ENCODE measurements at regions not wholly inside any gene's neighbourhood (a gene's known extent, or its start where the extent isn't known, plus 50 kb on each side); places are given as distances from the start of the nearest gene placed in this dataset.

DNA sequence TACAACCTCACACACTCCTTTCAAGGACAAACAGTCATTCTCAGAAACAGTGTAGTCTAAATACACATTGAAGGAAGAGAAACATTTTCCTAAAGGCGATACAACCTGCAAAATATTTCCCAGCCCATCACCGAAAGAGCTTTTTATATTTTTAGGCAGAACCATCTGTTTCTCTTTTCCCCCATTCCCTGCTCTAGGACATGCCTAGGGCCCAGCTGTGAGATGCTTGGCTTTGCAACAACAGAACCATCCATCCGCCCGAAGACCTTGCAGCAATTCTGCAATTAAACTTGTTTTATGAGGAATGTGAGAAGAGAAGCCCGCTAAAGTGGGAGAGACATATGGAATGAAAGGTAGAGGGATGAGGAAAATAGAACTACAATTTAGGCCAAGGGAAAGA lies 105.6 kb upstream of the RFX8 start:
- TF ChIP-seq, protein P1, sequence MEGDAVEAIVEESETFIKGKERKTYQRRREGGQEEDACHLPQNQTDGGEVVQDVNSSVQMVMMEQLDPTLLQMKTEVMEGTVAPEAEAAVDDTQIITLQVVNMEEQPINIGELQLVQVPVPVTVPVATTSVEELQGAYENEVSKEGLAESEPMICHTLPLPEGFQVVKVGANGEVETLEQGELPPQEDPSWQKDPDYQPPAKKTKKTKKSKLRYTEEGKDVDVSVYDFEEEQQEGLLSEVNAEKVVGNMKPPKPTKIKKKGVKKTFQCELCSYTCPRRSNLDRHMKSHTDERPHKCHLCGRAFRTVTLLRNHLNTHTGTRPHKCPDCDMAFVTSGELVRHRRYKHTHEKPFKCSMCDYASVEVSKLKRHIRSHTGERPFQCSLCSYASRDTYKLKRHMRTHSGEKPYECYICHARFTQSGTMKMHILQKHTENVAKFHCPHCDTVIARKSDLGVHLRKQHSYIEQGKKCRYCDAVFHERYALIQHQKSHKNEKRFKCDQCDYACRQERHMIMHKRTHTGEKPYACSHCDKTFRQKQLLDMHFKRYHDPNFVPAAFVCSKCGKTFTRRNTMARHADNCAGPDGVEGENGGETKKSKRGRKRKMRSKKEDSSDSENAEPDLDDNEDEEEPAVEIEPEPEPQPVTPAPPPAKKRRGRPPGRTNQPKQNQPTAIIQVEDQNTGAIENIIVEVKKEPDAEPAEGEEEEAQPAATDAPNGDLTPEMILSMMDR (IDR thresholded peaks at IDR 0.05): no peak
- TF ChIP-seq POLR2AphosphoS5 (IDR thresholded peaks at IDR 0.05): no peak

Data from prostate gland (tissue), 2 donors.